KMS-11 (cell line): ENCODE measurements at regions not wholly inside any gene's neighbourhood (a gene's known extent, or its start where the extent isn't known, plus 50 kb on each side); places are given as distances from the start of the nearest gene placed in this dataset.

ENCODE experiments used
- H2AFZ ChIP-seq: fragments of 200-600 bp; sonication (generic); 2 replicates; pipeline ENCODE4 v1.6.1; 2016; ENCODE audit warnings: antibody characterized with exemption, mixed run types, low read depth
- H3K27ac ChIP-seq: fragments of 200-600 bp; sonication (generic); 2 replicates; pipeline ENCODE4 v1.6.1; 2016; ENCODE audit warnings: mild to moderate bottlenecking, mixed run types
- H3K27me3 ChIP-seq: fragments of 200-600 bp; sonication (generic); 2 replicates; pipeline ENCODE4 v1.6.1; 2017; ENCODE audit warnings: mild to moderate bottlenecking, low read depth, mixed run types, moderate library complexity; ENCODE audit not compliant: insufficient read depth
- H3K36me3 ChIP-seq: fragments of 200-600 bp; sonication (generic); 2 replicates; pipeline ENCODE4 v1.6.1; 2017; ENCODE audit warnings: mild to moderate bottlenecking, mixed run types; ENCODE audit not compliant: insufficient read depth
- H3K4me1 ChIP-seq: fragments of 200-600 bp; sonication (generic); 2 replicates; pipeline ENCODE4 v1.6.1; 2016; ENCODE audit warnings: mild to moderate bottlenecking, low read depth, mixed run types; ENCODE audit not compliant: poor library complexity, severe bottlenecking
- H3K4me2 ChIP-seq: fragments of 200-600 bp; sonication (generic); 2 replicates; pipeline ENCODE4 v1.7.0; 2016; ENCODE audit warnings: mild to moderate bottlenecking, mixed run types
- H3K4me3 ChIP-seq: fragments of 200-600 bp; sonication (generic); IDR thresholded peaks from 2 replicates; pipeline ENCODE4 v1.6.1; 2017; ENCODE audit warnings: low read depth, low read length, mixed read lengths; ENCODE audit not compliant: insufficient read depth
- H3K79me2 ChIP-seq: fragments of 200-600 bp; sonication (generic); 2 replicates; pipeline ENCODE4 v1.6.1; 2016; ENCODE audit warnings: low read depth, mixed run types; ENCODE audit not compliant: insufficient read depth
- H3K9ac ChIP-seq: fragments of 200-600 bp; sonication (generic); 2 replicates; pipeline ENCODE4 v1.6.1; 2016; ENCODE audit warnings: mild to moderate bottlenecking, mixed run types
- H4K20me1 ChIP-seq: fragments of 200-600 bp; sonication (generic); 2 replicates; pipeline ENCODE4 v1.6.1; 2016; ENCODE audit warnings: mild to moderate bottlenecking, mixed run types; ENCODE audit not compliant: insufficient read depth
- CTCF ChIP-seq: fragments of 200-600 bp; sonication (generic); conservative IDR thresholded peaks from 2 replicates; pipeline ENCODE4 v1.6.1; 2017; ENCODE audit warnings: low read depth, mild to moderate bottlenecking, antibody characterized with exemption, low read length, moderate library complexity, mixed read lengths

GRCh38 chr1:184210031-184210430 is 158.5 kb downstream of the TSEN15 start:
- no peaks in the 10 kb centered on the region for H3K79me2 ChIP-seq
- peaks cover 57% of the 10 kb centered on the region for H3K4me1 ChIP-seq
- H3K4me3 ChIP-seq: no peak overlapping the region
- no peaks in the 10 kb centered on the region for H4K20me1 ChIP-seq
- no peaks in the 10 kb centered on the region for H3K27me3 ChIP-seq
- peak overlapping the region; percentile 7; the same call in 1 of the 2 replicates for H3K9ac ChIP-seq
- H2AFZ ChIP-seq: peak overlapping the region; percentile 2; the same call in 1 of the 2 replicates
- peak overlapping the region; percentile 52 for H3K4me2 ChIP-seq
- no peak for TF ChIP-seq CTCF
- peak overlapping the region; percentile 63 for H3K27ac ChIP-seq
- no peaks in the 10 kb centered on the region for H3K36me3 ChIP-seq

GRCh38 chr1:184210862-184211261 is 159.3 kb downstream of the TSEN15 start:
- Histone ChIP-seq H3K9ac (peak overlapping the region; percentile 16; the same call in 1 of the 2 replicates), H4K20me1 (no peaks in the 10 kb centered on the region), H3K4me3 (no peak overlapping the region), H3K36me3 (no peaks in the 10 kb centered on the region), H3K79me2 (no peaks in the 10 kb centered on the region), H3K27me3 (no peaks in the 10 kb centered on the region), H2AFZ (peak overlapping the region; percentile 31; the same call in 1 of the 2 replicates), H3K27ac (peak overlapping the region; percentile 63), H3K4me1 (peaks cover 57% of the 10 kb centered on the region), H3K4me2 (peak overlapping the region; percentile 52)
- TF ChIP-seq CTCF: peak; percentile 67

- no peak overlapping the region for H2AFZ ChIP-seq
Measured at GRCh38 chr1:184212649-184213314, 161.3 kb downstream of the TSEN15 start.

GRCh38 chr1:184214128-184214527 is 162.6 kb downstream of the TSEN15 start:
- H3K27me3 ChIP-seq: no peaks in the 10 kb centered on the region
- TF ChIP-seq CTCF: no peak
- H3K79me2 ChIP-seq: no peaks in the 10 kb centered on the region
- H2AFZ ChIP-seq: no peak overlapping the region
- H3K4me1 ChIP-seq: peaks cover 44% of the 10 kb centered on the region
- H4K20me1 ChIP-seq: no peaks in the 10 kb centered on the region
- H3K27ac ChIP-seq: no peak overlapping the region
- no peaks in the 10 kb centered on the region for H3K36me3 ChIP-seq
- no peak overlapping the region for H3K4me3 ChIP-seq
- H3K4me2 ChIP-seq: no peak overlapping the region
- H3K9ac ChIP-seq: no peak overlapping the region

More at GRCh38 chr1:184212649-184213314, 161.3 kb downstream of the TSEN15 start:
- H3K27ac ChIP-seq: no peak overlapping the region
- no peak overlapping the region for H3K4me3 ChIP-seq
- H4K20me1 ChIP-seq: no peaks in the 10 kb centered on the region
- no peaks in the 10 kb centered on the region for H3K36me3 ChIP-seq
- TF ChIP-seq CTCF: no peak
- no peaks in the 10 kb centered on the region for H3K27me3 ChIP-seq
- H3K79me2 ChIP-seq: no peaks in the 10 kb centered on the region
- H3K4me2 ChIP-seq: no peak overlapping the region; the same call in 1 of the 2 replicates
- H3K4me1 ChIP-seq: peaks cover 57% of the 10 kb centered on the region
- H3K9ac ChIP-seq: no peak overlapping the region
